ENCODE measurements at regions not wholly inside any gene's neighbourhood (a gene's known extent, or its start where the extent isn't known, plus 50 kb on each side); places are given as distances from the start of the nearest gene placed in this dataset.

GRCh38 chr20:60147004-60147403 is 188.8 kb downstream of the CDH26 start:
- Histone ChIP-seq H2AK9ac (replicated peaks; ENCODE audit: low read depth, low read length, poor library complexity) (no peak overlapping the region), H3K36me3 (ENCODE audit: control insufficient read depth, insufficient read depth, low read length) (no peaks in the 10 kb centered on the region), H2BK120ac (ENCODE audit: low read depth, low read length) (no peak overlapping the region), H2AK5ac (ENCODE audit: low read depth, low read length) (no peak overlapping the region), H2BK5ac (ENCODE audit: low read depth, low read length, poor library complexity, severe bottlenecking) (no peak overlapping the region), H3K56ac (ENCODE audit: extremely low read depth, insufficient read depth, low read length) (no peak overlapping the region), H3K9me1 (ENCODE audit: insufficient read depth, low read length) (no peaks in the 10 kb centered on the region), H3K4ac (ENCODE audit: low read depth, low read length) (no peak overlapping the region), H4K5ac (ENCODE audit: low read depth, low read length) (no peak overlapping the region), H3K9me3 (ENCODE audit: control insufficient read depth, insufficient read depth, low read length) (no peaks in the 10 kb centered on the region), H4K91ac (ENCODE audit: insufficient read depth, low read depth, low read length) (no peak overlapping the region), H4K8ac (ENCODE audit: low read depth in 2 of 2, low read length in 2 of 2) (no peak overlapping the region), H3K4me1 (ENCODE audit: control insufficient read depth, insufficient read depth, low read length) (no peaks in the 10 kb centered on the region), H3K27me3 (ENCODE audit: control insufficient read depth, insufficient read depth, low read length) (no peaks in the 10 kb centered on the region), H3K4me3 (ENCODE audit: insufficient read depth, low read depth, low read length) (no peak overlapping the region), H2BK20ac (ENCODE audit: low read depth, low read length) (no peak overlapping the region), H3K4me2 (ENCODE audit: low read depth, low read length) (no peak overlapping the region), H3K14ac (replicated peaks; ENCODE audit: low read depth, low read length) (no peak overlapping the region), H3K27ac (ENCODE audit: insufficient read depth, low read length) (no peak overlapping the region), H3K18ac (ENCODE audit: low read depth, low read length) (no peak overlapping the region), H4K20me1 (ENCODE audit: insufficient read depth, low read length) (no peaks in the 10 kb centered on the region), H3K23ac (ENCODE audit: low read depth, low read length) (no peak overlapping the region), H2AFZ (replicated peaks; ENCODE audit: low read length, poor library complexity) (no peak overlapping the region), H2BK15ac (ENCODE audit: low read depth, low read length) (no peak overlapping the region), H3K9ac (ENCODE audit: low read depth, low read length) (no peak overlapping the region), H3K79me1 (ENCODE audit: low read depth in 1 of 2, low read length in 2 of 2) (no peaks in the 10 kb centered on the region)
- 50% methylated on average over 1 of the region's 2 CpGs; no CpG with 5 or more reads in 1 of the 2 experiments for WGBS, 2 experiments (ENCODE audit: extremely low coverage in 2 of 2, insufficient read length in 1 of 2)
- ATAC-seq (ENCODE audit: low read depth), result no peak
- ChIA-PET CTCF (no interaction called here), POLR2A (ENCODE audit: unreplicated experiment) (no interaction called here)
- DNase-seq, result no peak
- in situ Hi-C loops (cut with MboI; ENCODE audit: low sequenced_read_pairs), result no loop called here
- dilution Hi-C loops (cut with HindIII; ENCODE audit: low sequenced_read_pairs, unreplicated experiment), result no loop called here
- TF ChIP-seq POLR2A (IDR thresholded peaks at IDR 0.05; ENCODE audit: low read depth, low read length), result no peak
- TF ChIP-seq RFX5 (IDR thresholded peaks at IDR 0.05; ENCODE audit: low read depth, low read length), result no peak
- no peak for TF ChIP-seq ELK1 (IDR thresholded peaks at IDR 0.05; ENCODE audit: borderline replicate concordance, low read depth, low read length)
- TF ChIP-seq, protein P1, sequence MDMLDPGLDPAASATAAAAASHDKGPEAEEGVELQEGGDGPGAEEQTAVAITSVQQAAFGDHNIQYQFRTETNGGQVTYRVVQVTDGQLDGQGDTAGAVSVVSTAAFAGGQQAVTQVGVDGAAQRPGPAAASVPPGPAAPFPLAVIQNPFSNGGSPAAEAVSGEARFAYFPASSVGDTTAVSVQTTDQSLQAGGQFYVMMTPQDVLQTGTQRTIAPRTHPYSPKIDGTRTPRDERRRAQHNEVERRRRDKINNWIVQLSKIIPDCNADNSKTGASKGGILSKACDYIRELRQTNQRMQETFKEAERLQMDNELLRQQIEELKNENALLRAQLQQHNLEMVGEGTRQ (IDR thresholded peaks at IDR 0.05; ENCODE audit: low read depth, low read length), result no peak
- TF ChIP-seq CHD1 (IDR thresholded peaks at IDR 0.05; ENCODE audit: low read depth, low read length), result no peak
- TF ChIP-seq SMC3 (IDR thresholded peaks at IDR 0.05; ENCODE audit: low read depth, low read length), result no peak
- TF ChIP-seq CTCF (conservative IDR thresholded peaks at IDR 0.05; ENCODE audit: low read depth, low read length), result no peak
- TF ChIP-seq NFE2L2 (IDR thresholded peaks at IDR 0.05; ENCODE audit: low read depth, low read length), result no peak
- intact Hi-C loops (cut with micrococcal nuclease), result no loop called here
- no TSS peak for BruUV-seq (replicated peaks)
